OCI-LY7 (cell line): ENCODE measurements at regions not wholly inside any gene's neighbourhood (a gene's known extent, or its start where the extent isn't known, plus 50 kb on each side); places are given as distances from the start of the nearest gene placed in this dataset.
A peak's percentile ranks its signal among the peaks of the same experiment; 100 is the strongest.

Source experiments
- BruUV-seq: library from RNA; stranded (reverse); fragments of 400-500 nt; replicated peaks from 2 replicates; lab custom pipeline; 2021; lab: Mats Ljungman, UMichigan
- CTCF ChIA-PET: fragments of 300-600 bp; sonication (Branson Sonifier 250); formaldehyde crosslinking; loops from one replicate; lab custom pipeline; 2022; ENCODE audit warnings: antibody characterized with exemption; ENCODE audit not compliant: unreplicated experiment; lab: Charles Lee
- POLR2A ChIA-PET: fragments of 300-600 bp; sonication (Branson Sonifier 250); formaldehyde crosslinking; loops from one replicate; lab custom pipeline; 2022; ENCODE audit warnings: antibody characterized with exemption; lab: Charles Lee
- DNase-seq: peaks from one replicate; pipeline ENCODE4 v3.0.0-alpha.2; 2015; ENCODE audit warnings: low spot score
- H2AFZ ChIP-seq: fragments of 200-600 bp; sonication (generic), shearing (Covaris generic); 2 replicates; pipeline ENCODE4 v1.6.1; 2014; ENCODE audit warnings: mild to moderate bottlenecking, antibody characterized with exemption, low read length, moderate library complexity
- H3K27ac ChIP-seq: fragments of 200-600 bp; sonication (generic); 2 replicates; pipeline ENCODE4 v1.5.1; 2014; ENCODE audit warnings: mixed run types, low read depth, mild to moderate bottlenecking, moderate library complexity, low read length, inconsistent platforms; ENCODE audit not compliant: poor library complexity, severe bottlenecking
- H3K36me3 ChIP-seq: fragments of 200-600 bp; sonication (generic); 2 replicates; pipeline ENCODE4 v1.6.1; 2014; ENCODE audit warnings: mild to moderate bottlenecking, antibody characterized with exemption, low read length, moderate library complexity, mixed read lengths; ENCODE audit not compliant: insufficient read depth
- H3K4me1 ChIP-seq: fragments of 200-600 bp; sonication (generic); 2 replicates; pipeline ENCODE4 v1.5.1; 2014; ENCODE audit warnings: mild to moderate bottlenecking, low read length; ENCODE audit not compliant: insufficient read depth, poor library complexity, severe bottlenecking
- H3K4me2 ChIP-seq: fragments of 200-600 bp; sonication (generic); 2 replicates; pipeline ENCODE4 v1.6.1; 2014; ENCODE audit warnings: mild to moderate bottlenecking, low read length
- H3K4me3 ChIP-seq: fragments of 200-600 bp; sonication (generic); 2 replicates; pipeline ENCODE4 v1.5.1; 2014; ENCODE audit warnings: mild to moderate bottlenecking, low read depth, low read length; ENCODE audit not compliant: poor library complexity, severe bottlenecking
- H3K79me2 ChIP-seq: fragments of 200-600 bp; sonication (generic); 2 replicates; pipeline ENCODE4 v1.6.1; 2016; ENCODE audit warnings: low read depth, mild to moderate bottlenecking, low read length, moderate library complexity, mixed read lengths; ENCODE audit not compliant: insufficient read depth
- H3K9me2 ChIP-seq: fragments of 200-600 bp; sonication (generic); 2 replicates; pipeline ENCODE4 v1.6.1; 2016; ENCODE audit warnings: mild to moderate bottlenecking, low read length, mixed read lengths; ENCODE audit not compliant: insufficient read depth
- H3K9me3 ChIP-seq: fragments of 200-600 bp; sonication (generic); 2 replicates; pipeline ENCODE4 v1.6.1; 2014; ENCODE audit warnings: mild to moderate bottlenecking, mixed run types, low read length, mixed read lengths
- H4K20me1 ChIP-seq: fragments of 200-600 bp; sonication (generic); 2 replicates; pipeline ENCODE4 v1.6.1; 2014; ENCODE audit warnings: mild to moderate bottlenecking, antibody characterized with exemption, low read length, moderate library complexity, mixed read lengths; ENCODE audit not compliant: insufficient read depth
- CTCF ChIP-seq: fragments of 200-600 bp; sonication (generic); conservative IDR thresholded peaks from 2 replicates; pipeline ENCODE4 v1.5.1; 2014; ENCODE audit warnings: mild to moderate bottlenecking, antibody characterized with exemption, low read length, moderate library complexity, mixed read lengths
- EZH2phosphoT487 ChIP-seq: fragments of 200-600 bp; sonication (generic); IDR thresholded peaks from 2 replicates; pipeline ENCODE4 v1.6.1; 2018; ENCODE audit warnings: low read depth, borderline replicate concordance, mild to moderate bottlenecking, mixed run types, antibody characterized with exemption, low read length, moderate library complexity, mixed read lengths
- intact Hi-C: fragments of 100-400 bp; cut with micrococcal nuclease; formaldehyde crosslinking; loops from one replicate; pipeline ENCODE4 v1.10.0; 2022; ENCODE audit not compliant: unreplicated experiment

- POLR2A ChIA-PET, result no interaction called here
- BruUV-seq, result no TSS peak
Observed at GRCh38 chr4:133855001-133855400, 346.6 kb downstream of the PABPC4L start.

GRCh38 chr4:133839326-133839725, 362.3 kb downstream of the PABPC4L start:
- no peak for DNase-seq
- no peaks in the 10 kb centered on the region for H3K36me3 ChIP-seq
- intact Hi-C loops, result no loop called here
- TF ChIP-seq EZH2phosphoT487, result no peak
- 0 out of 2 replicates have a peak, but pooled peaks have one; percentile 20 for TF ChIP-seq CTCF
- no peak overlapping the region for H2AFZ ChIP-seq
- H3K79me2 ChIP-seq, result no peaks in the 10 kb centered on the region
- BruUV-seq, result no TSS peak
- H4K20me1 ChIP-seq, result no peaks in the 10 kb centered on the region
- no peaks in the 10 kb centered on the region for H3K4me1 ChIP-seq
- no peak overlapping the region for H3K27ac ChIP-seq
- H3K4me2 ChIP-seq, result no peak overlapping the region
- ChIA-PET POLR2A (interaction anchor here (0.5 to 0.6 kb wide), 2 partner anchors 310 to 688 kb away, joined by 3 to 4 read pairs; no protein-coding TSS in a partner anchor), CTCF (no interaction called here)
- H3K9me3 ChIP-seq, result peaks cover 15% of the 10 kb centered on the region; the same call in 1 of the 2 replicates
- no peak overlapping the region for H3K4me3 ChIP-seq
- no peaks in the 10 kb centered on the region for H3K9me2 ChIP-seq

More at GRCh38 chr4:133855001-133855400, 346.6 kb downstream of the PABPC4L start:
- Histone ChIP-seq H3K4me2 (no peak overlapping the region), H3K79me2 (no peaks in the 10 kb centered on the region), H3K27ac (no peak overlapping the region), H3K36me3 (no peaks in the 10 kb centered on the region), H4K20me1 (no peaks in the 10 kb centered on the region), H3K4me3 (no peak overlapping the region), H2AFZ (no peak overlapping the region), H3K9me2 (no peaks in the 10 kb centered on the region), H3K4me1 (no peaks in the 10 kb centered on the region), H3K9me3 (no peaks in the 10 kb centered on the region)
- CTCF ChIA-PET, result no interaction called here
- no peak for DNase-seq
- no peak for TF ChIP-seq CTCF
- no peak for TF ChIP-seq EZH2phosphoT487
- intact Hi-C loops, result no loop called here

GRCh38 chr4:133823177-133823576, 378.4 kb downstream of the PABPC4L start:
- POLR2A ChIA-PET, result no interaction called here
- intact Hi-C loops, result no loop called here
- TF ChIP-seq CTCF (no peak), EZH2phosphoT487 (no peak)
- BruUV-seq, result no TSS peak
- no peaks in the 10 kb centered on the region for H3K9me2 ChIP-seq
- H3K79me2 ChIP-seq, result no peaks in the 10 kb centered on the region
- no peak overlapping the region for H3K4me2 ChIP-seq
- H4K20me1 ChIP-seq, result no peaks in the 10 kb centered on the region
- DNase-seq, result no peak
- H3K9me3 ChIP-seq, result no peaks in the 10 kb centered on the region
- CTCF ChIA-PET, result interaction anchor here (0.6 kb wide), 1 partner anchor 1069 kb away, joined by 3 read pairs; no protein-coding TSS in a partner anchor
- H3K27ac ChIP-seq, result no peak overlapping the region
- no peaks in the 10 kb centered on the region for H3K36me3 ChIP-seq
- no peak overlapping the region for H2AFZ ChIP-seq
- no peak overlapping the region for H3K4me3 ChIP-seq
- H3K4me1 ChIP-seq, result no peaks in the 10 kb centered on the region
